ENCODE measurements at regions not wholly inside any gene's neighbourhood (a gene's known extent, or its start where the extent isn't known, plus 50 kb on each side); places are given as distances from the start of the nearest gene placed in this dataset.
A peak's percentile ranks its signal among the peaks of the same experiment; 100 is the strongest.
"Not testable (repeated sequence)": the region's sequence is repeated elsewhere in the genome, so short reads cannot be mapped to it uniquely, and the experiment has no call there.

- no peak for DNase-seq
These were observed 50.4 kb upstream of the PRSS23 start for GRCh38 chr11:86749821-86750401.

- DNase-seq = no peak
These were observed 51.0 kb upstream of the PRSS23 start for GRCh38 chr11:86749376-86749775.

GRCh38 chr11:86748296-86748695 is 52.0 kb upstream of the PRSS23 start:
- DNase-seq = no peak

- no peak for DNase-seq
These were observed 52.5 kb upstream of the PRSS23 start for GRCh38 chr11:86747801-86748200.

DNA sequence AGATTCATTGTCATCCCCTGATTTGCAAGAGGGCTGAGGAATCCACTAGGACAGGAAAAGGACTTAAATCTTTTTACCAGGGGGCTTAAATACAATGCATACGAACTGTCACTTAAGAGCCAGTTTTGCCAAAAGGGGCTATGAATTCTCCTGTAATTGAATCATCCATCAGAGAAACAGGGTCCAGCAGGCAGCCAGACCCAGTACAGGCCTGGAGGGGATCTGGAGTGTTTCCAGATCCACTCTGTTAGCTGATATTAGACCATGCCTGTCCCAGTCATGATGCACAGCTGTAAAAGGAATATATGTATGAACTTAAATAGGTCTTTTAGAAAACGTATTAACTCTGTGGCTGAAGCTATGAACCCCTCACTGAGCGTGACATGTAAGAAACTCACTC is 53.8 kb upstream of the PRSS23 start:
- no peak for DNase-seq

- DNase-seq = peak; percentile 22
These were observed 54.8 kb upstream of the PRSS23 start for GRCh38 chr11:86745571-86745970.

DNA sequence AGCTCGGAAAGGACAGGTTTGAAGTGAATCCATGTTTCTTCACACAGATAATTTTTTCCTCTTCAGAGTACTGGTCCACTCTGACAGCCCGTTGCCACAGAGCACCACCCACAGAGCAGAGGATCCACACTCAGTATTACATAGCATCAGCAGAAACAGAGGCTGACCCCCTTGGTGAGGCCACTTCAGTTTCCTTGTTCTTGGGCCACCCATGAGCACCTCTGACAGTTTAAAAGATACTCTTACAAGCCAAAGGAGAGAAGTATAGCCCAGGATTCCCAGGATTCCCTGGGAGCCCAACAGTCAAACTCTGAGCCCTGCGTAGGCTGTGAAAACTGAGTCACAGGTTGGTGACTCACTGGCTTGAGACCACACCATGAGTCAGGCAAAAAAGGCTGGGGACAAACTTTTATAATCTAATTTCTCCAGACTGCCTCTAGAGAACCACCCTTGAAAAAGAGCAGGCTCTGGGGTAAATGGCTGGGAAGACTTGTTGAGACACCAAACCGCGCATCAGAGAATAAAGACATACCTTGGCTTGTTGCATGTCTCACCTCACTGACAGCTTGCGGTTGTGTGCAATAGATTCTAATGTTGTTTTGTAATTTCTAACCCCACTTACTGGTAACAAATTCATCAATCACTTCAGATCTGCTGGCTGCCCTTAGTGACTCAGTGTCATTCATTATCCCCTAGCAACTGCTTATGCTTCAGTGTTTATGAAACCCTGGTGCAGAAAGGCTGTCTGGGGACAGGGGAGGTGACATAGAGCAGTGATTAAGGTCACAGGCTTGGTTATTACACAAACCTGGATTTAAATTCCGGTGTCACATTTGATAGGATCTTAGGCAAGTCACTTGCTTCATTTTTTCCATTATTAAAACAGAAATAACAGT is 56.9 kb upstream of the PRSS23 start:
- DNase-seq = peak; percentile 100

DNA sequence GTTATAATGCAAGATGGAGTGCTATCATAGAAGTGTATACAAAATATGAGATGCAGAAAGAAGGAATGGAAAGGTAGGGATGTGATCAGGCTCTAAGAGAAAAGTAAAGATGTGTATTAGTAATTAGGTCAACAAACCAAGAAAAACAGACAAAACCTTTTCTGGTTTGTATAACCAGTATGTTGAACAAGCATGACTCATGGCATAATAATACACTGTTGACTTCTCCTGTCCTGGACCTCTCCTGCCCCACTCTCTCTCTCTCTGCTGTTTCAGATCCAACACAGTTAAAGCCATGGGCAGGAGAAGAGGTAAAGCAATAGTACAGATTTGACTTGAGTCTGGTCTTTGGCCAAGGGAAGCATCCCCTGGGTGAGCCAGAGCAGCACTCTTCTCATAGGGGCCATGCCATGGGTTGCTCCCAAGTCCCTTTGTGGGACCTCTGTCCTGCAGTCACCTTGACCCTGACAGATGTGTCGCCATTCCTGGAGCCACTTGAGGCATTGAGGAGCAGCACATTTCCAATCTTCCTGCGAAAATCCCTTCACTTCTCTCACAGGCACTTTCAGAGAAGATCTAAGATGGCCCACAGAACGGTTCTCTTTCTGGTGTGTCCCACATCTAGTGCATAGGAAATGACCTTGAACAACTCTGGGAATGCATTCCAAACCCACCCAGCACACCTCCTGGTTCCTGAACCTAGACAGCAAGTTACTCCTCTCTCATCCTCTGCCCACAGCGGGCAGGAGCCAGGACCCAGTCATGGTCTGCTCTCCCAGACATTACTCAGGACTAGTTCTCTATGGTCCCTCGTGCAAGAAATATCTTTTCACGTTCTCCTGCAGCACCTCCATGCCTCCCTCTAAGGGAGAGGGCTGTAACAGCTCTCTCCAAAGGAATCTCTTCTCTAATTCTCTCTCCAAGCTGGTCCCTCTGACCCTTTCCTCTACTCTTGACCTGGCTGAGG is 58.2 kb upstream of the PRSS23 start:
- DNase-seq = peak; percentile 91

- no peak for DNase-seq
These were observed 58.9 kb upstream of the PRSS23 start for GRCh38 chr11:86741484-86741835.

GRCh38 chr11:86740628-86741483 is 59.5 kb upstream of the PRSS23 start:
- peak; percentile 99 for DNase-seq

DNA sequence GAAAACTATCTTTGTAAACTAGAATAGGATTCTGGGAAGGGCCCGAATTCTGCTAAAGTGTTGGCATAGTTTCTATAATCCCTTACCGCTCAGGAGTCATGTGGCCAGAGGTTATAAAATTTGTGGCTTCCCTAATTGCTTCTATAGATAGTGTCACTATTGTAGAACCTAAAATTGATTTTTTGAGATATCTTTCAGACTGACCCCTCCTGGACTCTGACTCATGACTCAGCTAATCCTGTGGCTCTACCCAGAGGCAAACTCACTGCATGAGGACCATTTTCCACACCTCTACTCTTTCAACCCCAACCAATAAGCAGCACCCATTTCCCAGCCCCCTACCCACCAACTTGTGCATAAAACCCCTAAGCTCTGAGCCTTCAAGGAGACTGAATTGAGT is 61.8 kb upstream of the PRSS23 start:
- DNase-seq = no peak

- DNase-seq = no peak
These were observed 62.6 kb upstream of the PRSS23 start for GRCh38 chr11:86737737-86738136.

GRCh38 chr11:86737230-86737629 is 63.1 kb upstream of the PRSS23 start:
- DNase-seq = no peak

- DNase-seq = no peak
These were observed 63.8 kb upstream of the PRSS23 start for GRCh38 chr11:86736291-86737143.

DNA sequence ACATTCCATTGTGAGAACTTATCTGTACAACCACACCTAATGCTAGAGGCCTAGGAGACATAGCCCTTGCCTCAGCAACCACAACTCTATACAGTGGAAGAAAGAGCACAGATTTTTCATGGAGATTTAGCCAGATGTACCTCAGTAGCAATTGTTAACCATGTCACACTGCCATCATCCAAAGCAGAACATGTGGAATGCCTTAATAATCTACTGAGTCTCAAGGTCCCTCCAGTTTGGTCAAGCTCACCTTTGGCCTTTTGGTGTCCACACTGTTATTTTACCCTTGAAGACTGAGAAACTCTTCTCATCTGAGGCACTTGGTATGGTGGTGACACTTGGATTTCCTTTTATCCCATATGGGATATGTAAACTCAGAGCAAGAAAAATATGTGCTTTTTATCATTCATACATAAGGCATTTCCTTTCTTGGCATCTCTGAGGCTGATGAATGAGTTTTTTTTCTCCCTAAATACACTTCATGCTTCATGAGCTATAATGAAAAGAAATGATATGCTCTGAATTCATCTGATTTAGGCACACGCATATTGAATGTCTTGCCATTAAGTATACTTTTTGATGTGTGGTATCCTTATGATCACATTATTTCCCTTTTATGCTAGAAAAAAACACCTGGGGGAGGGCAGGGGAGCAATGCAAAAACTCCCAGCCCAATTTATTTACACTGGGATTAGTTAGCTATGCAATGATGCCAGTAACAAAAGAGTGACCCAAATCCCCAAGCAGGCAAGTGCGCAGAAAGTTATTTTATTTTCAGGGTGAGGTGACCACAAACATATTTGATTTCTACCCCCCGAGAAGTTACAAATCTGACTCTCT is 63.3 kb upstream of the ME3 start:
- no peak for DNase-seq

DNA sequence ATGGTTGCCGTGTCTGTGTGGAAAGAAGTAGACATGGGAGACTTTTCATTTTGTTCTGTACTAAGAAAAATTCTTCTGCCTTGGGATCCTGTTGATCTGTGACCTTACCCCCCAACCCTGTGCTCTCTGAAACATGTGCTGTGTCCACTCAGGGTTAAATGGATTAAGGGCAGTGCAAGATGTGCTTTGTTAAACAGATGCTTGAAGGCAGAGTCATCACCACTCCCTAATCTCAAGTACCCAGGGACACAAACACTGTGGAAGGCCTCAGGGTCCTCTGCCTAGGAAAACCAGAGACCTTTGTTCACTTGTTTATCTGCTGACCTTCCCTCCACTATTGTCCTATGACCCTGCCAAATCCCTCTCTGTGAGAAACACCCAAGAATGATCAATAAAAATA is 60.3 kb upstream of the ME3 start:
- not testable (repeated sequence) for DNase-seq

DNA sequence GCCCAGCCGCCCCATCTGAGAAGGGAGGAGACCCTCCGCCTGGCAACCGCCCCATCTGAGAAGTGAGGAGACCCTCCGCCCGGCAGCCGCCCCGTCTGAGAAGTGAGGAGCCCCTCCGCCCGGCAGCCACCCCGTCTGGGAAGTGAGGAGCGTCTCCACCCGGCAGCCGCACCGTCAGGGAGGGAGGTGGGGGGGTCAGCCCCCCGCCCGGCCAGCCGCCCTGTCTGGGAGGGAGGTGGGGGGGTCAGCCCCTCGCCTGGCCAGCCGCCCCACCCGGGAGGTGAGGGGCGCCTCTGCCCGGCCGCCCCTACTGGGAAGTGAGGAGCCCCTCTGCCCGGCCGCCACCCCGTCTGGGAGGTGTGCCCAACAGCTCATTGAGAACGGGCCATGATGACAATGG is 59.9 kb upstream of the ME3 start:
- not testable (repeated sequence) for DNase-seq

DNA sequence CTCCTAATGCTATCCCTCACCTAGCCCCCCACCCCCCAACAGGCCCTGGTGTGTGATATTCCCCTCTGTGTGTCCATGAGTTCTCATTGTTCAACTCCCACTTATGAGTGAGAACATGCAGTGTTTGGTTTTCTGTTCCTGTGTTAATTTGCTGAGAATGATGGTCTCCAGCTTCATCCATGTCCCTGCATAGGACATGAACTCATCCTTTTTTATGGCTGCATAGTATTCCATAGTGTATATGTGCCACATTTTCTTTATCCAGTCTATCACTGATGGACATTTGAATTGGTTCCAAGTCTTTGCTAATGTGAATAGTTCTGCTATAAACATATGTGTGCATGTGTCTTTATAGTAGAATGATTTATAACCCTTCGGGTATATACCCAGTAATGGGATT is 57.2 kb upstream of the ME3 start:
- not testable (repeated sequence) for DNase-seq

- no peak for DNase-seq
These were observed 56.1 kb upstream of the ME3 start for GRCh38 chr11:86728562-86728961.

- DNase-seq = no peak
These were observed 54.5 kb upstream of the ME3 start for GRCh38 chr11:86726770-86727504.
